H1 (cell line): ENCODE measurements at regions not wholly inside any gene's neighbourhood (a gene's known extent, or its start where the extent isn't known, plus 50 kb on each side); places are given as distances from the start of the nearest gene placed in this dataset.

Source experiments
- CTCF ChIA-PET: fragments of 300-600 bp; sonication (Branson Sonifier 250); formaldehyde crosslinking; loops from one replicate; lab custom pipeline; 2021; ENCODE audit not compliant: partially characterized antibody; lab: Charles Lee
- POLR2A ChIA-PET: fragments of 300-600 bp; sonication (Branson Sonifier 250); formaldehyde crosslinking; loops from one replicate; lab custom pipeline; 2021; ENCODE audit warnings: inconsistent platforms; ENCODE audit not compliant: partially characterized antibody; lab: Charles Lee
- DNase-seq, 2 experiments: peaks; one replicate each; pipeline versions ENCODE4 v3.0.0 to v3.0.0-alpha.2; 2010 to 2022; ENCODE audit warnings: low spot score in 2 of 2, low read depth in 1 of 2, mixed read lengths in 1 of 2
- FAIRE-seq: peaks from 2 replicates; lab custom pipeline; 2011; peaks lifted over from hg19 to GRCh38; lab: Jason Lieb, UNC
- H2AFZ ChIP-seq: 2 replicates; pipeline ENCODE4 v1.8.1; 2012; ENCODE audit warnings: low read length, inconsistent platforms
- H2AK5ac ChIP-seq: 2 replicates; pipeline ENCODE4 v1.6.1; 2013; ENCODE audit warnings: low read depth, low read length
- H2BK120ac ChIP-seq: replicated peaks from 2 replicates; pipeline ENCODE3; 2013; ENCODE audit warnings: low read depth, low read length, inconsistent platforms
- H2BK12ac ChIP-seq: 2 replicates; pipeline ENCODE4 v1.6.1; 2013; ENCODE audit warnings: low read depth, low read length
- H2BK15ac ChIP-seq: 2 replicates; pipeline ENCODE4 v1.6.1; 2013; ENCODE audit warnings: low read length
- H2BK20ac ChIP-seq: 2 replicates; pipeline ENCODE4 v1.6.1; 2013; ENCODE audit warnings: low read length
- H2BK5ac ChIP-seq: 2 replicates; pipeline ENCODE4 v1.6.1; 2013; ENCODE audit warnings: low read depth, low read length
- H3K14ac ChIP-seq: 2 replicates; pipeline ENCODE4 v1.6.1; 2013; ENCODE audit warnings: inconsistent platforms; ENCODE audit not compliant: insufficient read length
- H3K18ac ChIP-seq: 2 replicates; pipeline ENCODE4 v1.6.1; 2013; ENCODE audit warnings: low read length; ENCODE audit errors: extremely low read depth
- H3K23ac ChIP-seq: 2 replicates; pipeline ENCODE4 v1.6.1; 2013; ENCODE audit warnings: inconsistent platforms; ENCODE audit not compliant: insufficient read length
- H3K23me2 ChIP-seq: 2 replicates; pipeline ENCODE4 v1.6.1; 2013; ENCODE audit warnings: low read depth, low read length
- H3K27ac ChIP-seq: 2 replicates; pipeline ENCODE4 v1.6.1; 2011; ENCODE audit warnings: low read depth, low read length, inconsistent platforms
- H3K27me3 ChIP-seq, 4 experiments: replicated peaks in 1 of 4; 1 replicate in 1 of 4; 2 replicates in 3 of 4; pipeline versions ENCODE4 v1.6.1 to v1.8.1; 2011 to 2013; ENCODE audit warnings: low read length in 3 of 4, mild to moderate bottlenecking in 3 of 4, inconsistent platforms in 2 of 4, mixed read lengths in 2 of 4, moderate library complexity in 1 of 4; ENCODE audit not compliant: control insufficient read depth in 3 of 4, insufficient read depth in 3 of 4; ENCODE audit errors: extremely low read depth in 1 of 4
- H3K36me3 ChIP-seq, 4 experiments: 2 replicates each; pipeline versions ENCODE4 v1.6.1 to v1.8.1; 2011 to 2013; ENCODE audit warnings: mild to moderate bottlenecking in 4 of 4, low read length in 3 of 4, moderate library complexity in 2 of 4, control low read depth in 1 of 4, inconsistent platforms in 1 of 4; ENCODE audit not compliant: insufficient read depth in 4 of 4, control insufficient read depth in 2 of 4
- H3K4ac ChIP-seq: replicated peaks from 2 replicates; pipeline ENCODE3; 2013; ENCODE audit warnings: low read length, low read depth, mixed read lengths, inconsistent platforms; ENCODE audit not compliant: insufficient read length
- H3K4me1 ChIP-seq, 4 experiments: replicated peaks in 1 of 4; 1 replicate in 1 of 4; 2 replicates in 3 of 4; pipeline versions ENCODE4 v1.6.1 to v1.8.1; 2011 to 2013; ENCODE audit warnings: low read length in 3 of 4, inconsistent platforms in 2 of 4, mixed read lengths in 1 of 4; ENCODE audit not compliant: insufficient read depth in 4 of 4, control insufficient read depth in 3 of 4
- H3K4me2 ChIP-seq, 2 experiments: 2 replicates each; pipeline versions ENCODE4 v1.6.1 to v1.8.1; 2011 to 2013; ENCODE audit warnings: low read depth in 2 of 2, low read length in 2 of 2, control low read depth in 1 of 2, inconsistent platforms in 1 of 2, mild to moderate bottlenecking in 1 of 2; ENCODE audit not compliant: insufficient read depth in 1 of 2
- H3K4me3 ChIP-seq, 4 experiments: fragments of 200-600, 300-600 bp in 1 of 4; sonication (generic), shearing (Covaris generic), sonication (Bioruptor Twin) in 1 of 4; 2 replicates each; pipeline versions ENCODE4 v1.5.1 to v1.8.1; 2011 to 2016; ENCODE audit warnings: low read length in 4 of 4, low read depth in 3 of 4, control low read depth in 2 of 4, inconsistent platforms in 2 of 4, mild to moderate bottlenecking in 2 of 4, mixed read lengths in 1 of 4, moderate library complexity in 1 of 4; ENCODE audit not compliant: insufficient read depth in 2 of 4; ENCODE audit errors: extremely low read depth in 1 of 4
- H3K56ac ChIP-seq: replicated peaks from 2 replicates; pipeline ENCODE3; 2013; ENCODE audit warnings: low read depth, mild to moderate bottlenecking, mixed read lengths, low read length, inconsistent platforms; ENCODE audit not compliant: insufficient read length
- H3K79me1 ChIP-seq: 2 replicates; pipeline ENCODE4 v1.6.1; 2013; ENCODE audit warnings: low read depth, low read length, control low read depth
- H3K79me2 ChIP-seq, 2 experiments: 2 replicates each; pipeline versions ENCODE4 v1.6.1 to v1.8.1; 2012 to 2013; ENCODE audit warnings: low read length in 2 of 2, mild to moderate bottlenecking in 2 of 2, inconsistent platforms in 1 of 2; ENCODE audit not compliant: insufficient read depth in 2 of 2, control insufficient read depth in 1 of 2
- H3K9ac ChIP-seq, 4 experiments: replicated peaks in 1 of 4; 1 replicate in 1 of 4; 2 replicates in 3 of 4; pipeline versions ENCODE4 v1.6.1 to v1.8.1; 2011 to 2013; ENCODE audit warnings: low read depth in 3 of 4, low read length in 3 of 4, control low read depth in 2 of 4, mild to moderate bottlenecking in 2 of 4, moderate library complexity in 2 of 4, inconsistent platforms in 1 of 4; ENCODE audit errors: extremely low read depth in 1 of 4
- H3K9me3 ChIP-seq, 2 experiments: 2 replicates each; pipeline versions ENCODE4 v1.6.1 to v1.8.1; 2012 to 2013; ENCODE audit warnings: mild to moderate bottlenecking in 2 of 2, moderate library complexity in 2 of 2, control low read depth in 1 of 2, inconsistent platforms in 1 of 2, low read depth in 1 of 2, low read length in 1 of 2, mixed read lengths in 1 of 2; ENCODE audit not compliant: insufficient read depth in 2 of 2
- H4K20me1 ChIP-seq, 2 experiments: replicated peaks in 1 of 2; 2 replicates each; pipeline versions ENCODE3 to v1.8.1; 2011 to 2013; ENCODE audit warnings: inconsistent platforms in 2 of 2, low read length in 2 of 2, mild to moderate bottlenecking in 1 of 2; ENCODE audit not compliant: insufficient read depth in 2 of 2, control insufficient read depth in 1 of 2
- H4K5ac ChIP-seq: 2 replicates; pipeline ENCODE4 v1.6.1; 2013; ENCODE audit warnings: low read length, low read depth, mixed read lengths, inconsistent platforms; ENCODE audit not compliant: insufficient read length
- H4K8ac ChIP-seq: 2 replicates; pipeline ENCODE4 v1.8.0; 2013; ENCODE audit warnings: mild to moderate bottlenecking, moderate library complexity, low read length, inconsistent platforms; ENCODE audit not compliant: insufficient read depth; ENCODE audit errors: extremely low read depth
- H4K91ac ChIP-seq: replicated peaks from 2 replicates; pipeline ENCODE3; 2013; ENCODE audit warnings: low read length, mixed read lengths, inconsistent platforms; ENCODE audit not compliant: insufficient read length
- CBX5 ChIP-seq: fragments of 300-800, 300-1000 bp; sonication (generic); IDR thresholded peaks from 2 replicates; pipeline ENCODE4 v1.7.1; 2016; ENCODE audit warnings: antibody characterized with exemption, low read length, low read depth
- CBX8 ChIP-seq: fragments of 300-800, 300-1000 bp; sonication (generic); IDR thresholded peaks from 2 replicates; pipeline ENCODE4 v1.7.1; 2016; ENCODE audit warnings: low read depth, low read length, borderline replicate concordance
- CHD1 ChIP-seq: IDR thresholded peaks from 2 replicates; pipeline ENCODE4 v1.6.1; 2012; ENCODE audit warnings: low read depth, low read length, improper control_type of control experiment
- EZH2 ChIP-seq: fragments of 200-600 bp; sonication (generic); IDR thresholded peaks from 2 replicates; pipeline ENCODE4 v1.7.1; 2012; ENCODE audit warnings: low read depth, mild to moderate bottlenecking, moderate library complexity, low read length, inconsistent platforms; ENCODE audit not compliant: severe bottlenecking
- HDAC2 ChIP-seq, 2 experiments: fragments of 300-600 bp in 1 of 2; sonication (generic) in 1 of 2; IDR thresholded peaks; 2 replicates each; pipeline ENCODE4 v1.6.1; 2011 to 2012; ENCODE audit warnings: low read depth in 2 of 2, low read length in 2 of 2, mild to moderate bottlenecking in 2 of 2, moderate library complexity in 2 of 2, borderline replicate concordance in 1 of 2, inconsistent platforms in 1 of 2
- SIX5 ChIP-seq: IDR thresholded peaks from 2 replicates; pipeline ENCODE4 v1.6.1; 2011; ENCODE audit warnings: mild to moderate bottlenecking, low read depth, low read length
- TAF1 ChIP-seq: IDR thresholded peaks from 2 replicates; pipeline ENCODE4 v1.6.1; 2011; ENCODE audit warnings: mild to moderate bottlenecking, low read depth, low read length
- TAF7 ChIP-seq: optimal IDR thresholded peaks from 2 replicates; pipeline ENCODE3; 2011; ENCODE audit warnings: low read depth, mild to moderate bottlenecking, inconsistent platforms, low read length, moderate library complexity, borderline replicate concordance
- YY1 ChIP-seq: IDR thresholded peaks from 2 replicates; pipeline ENCODE4 v1.6.1; 2011; ENCODE audit warnings: low read depth, mild to moderate bottlenecking, low read length
- WGBS, 2 experiments: shearing (Covaris generic) in 1 of 2; methylation state at CpG; one replicate each; pipeline versions ENCODE4 v1.1.6 to v1.1.7; 2013 to 2015; ENCODE audit warnings: low lambda C conversion rate in 2 of 2, mixed read lengths in 2 of 2, inconsistent platforms in 1 of 2, low coverage in 1 of 2, missing lambda C conversion rate in 1 of 2; ENCODE audit not compliant: insufficient replicate concordance in 2 of 2, insufficient coverage in 1 of 2, insufficient read length in 1 of 2; ENCODE audit errors: extremely low coverage in 1 of 2, missing lambda C conversion rate in 1 of 2; 5-methylcytosine and 5-hydroxymethylcytosine counted together

GRCh38 chr3:80395023-80395422 lies 627.2 kb upstream of the ROBO1 start:
- Histone ChIP-seq H3K23ac (no peak overlapping the region), H3K27me3 (no peaks in the 10 kb centered on the region), H3K23me2 (no peaks in the 10 kb centered on the region; the same call in 1 of the 2 replicates), H4K20me1 (no peaks in the 10 kb centered on the region), H3K4me3 (no peak overlapping the region), H3K56ac (no peak overlapping the region), H3K4me2 (no peak overlapping the region), H2BK5ac (no peak overlapping the region), H2AK5ac (no peak overlapping the region), H4K91ac (no peak overlapping the region), H3K9me3 (no peaks in the 10 kb centered on the region), H3K79me1 (no peaks in the 10 kb centered on the region), H3K9ac (no peak overlapping the region), H2BK12ac (no peak overlapping the region), H3K27ac (no peak overlapping the region), H2BK20ac (no peak overlapping the region), H3K4ac (no peak overlapping the region), H3K36me3 (no peaks in the 10 kb centered on the region), H2BK15ac (no peak overlapping the region), H3K14ac (no peak overlapping the region), H3K4me1 (no peaks in the 10 kb centered on the region), H2AFZ (no peak overlapping the region), H4K8ac (no peak overlapping the region), H3K18ac (no peak overlapping the region), H2BK120ac (no peak overlapping the region), H4K5ac (no peak overlapping the region), H3K79me2 (no peaks in the 10 kb centered on the region)
- POLR2A ChIA-PET: no interaction called here
- no peak for DNase-seq
- CTCF ChIA-PET: no interaction called here
- FAIRE-seq: no peak
- TF ChIP-seq CHD1: no peak
- TF ChIP-seq HDAC2 (IDR thresholded peaks at IDR 0.05; ENCODE audit: borderline replicate concordance in 1 of 2, low read depth in 2 of 2, low read length in 2 of 2): no peak
- TF ChIP-seq TAF1: no peak
- TF ChIP-seq YY1: no peak
- TF ChIP-seq EZH2: no peak
- no peak for TF ChIP-seq SIX5
- TF ChIP-seq CBX5: no peak
- no peak for TF ChIP-seq TAF7
- TF ChIP-seq CBX8: no peak
- WGBS, 2 experiments: 94% methylated on average over 5 of the region's 5 CpGs; no CpG with 5 or more reads in 1 of the 2 experiments
